GM12872 (cell line): ENCODE measurements at regions not wholly inside any gene's neighbourhood (a gene's known extent, or its start where the extent isn't known, plus 50 kb on each side); places are given as distances from the start of the nearest gene placed in this dataset.

Experiments used
- TF ChIP-seq, protein P1 (sequence below): IDR thresholded peaks from 3 replicates; pipeline ENCODE4 v1.5.1; 2011; ENCODE audit warnings: low read depth, mild to moderate bottlenecking, low read length, moderate library complexity; ENCODE audit not compliant: insufficient read depth

DNA sequence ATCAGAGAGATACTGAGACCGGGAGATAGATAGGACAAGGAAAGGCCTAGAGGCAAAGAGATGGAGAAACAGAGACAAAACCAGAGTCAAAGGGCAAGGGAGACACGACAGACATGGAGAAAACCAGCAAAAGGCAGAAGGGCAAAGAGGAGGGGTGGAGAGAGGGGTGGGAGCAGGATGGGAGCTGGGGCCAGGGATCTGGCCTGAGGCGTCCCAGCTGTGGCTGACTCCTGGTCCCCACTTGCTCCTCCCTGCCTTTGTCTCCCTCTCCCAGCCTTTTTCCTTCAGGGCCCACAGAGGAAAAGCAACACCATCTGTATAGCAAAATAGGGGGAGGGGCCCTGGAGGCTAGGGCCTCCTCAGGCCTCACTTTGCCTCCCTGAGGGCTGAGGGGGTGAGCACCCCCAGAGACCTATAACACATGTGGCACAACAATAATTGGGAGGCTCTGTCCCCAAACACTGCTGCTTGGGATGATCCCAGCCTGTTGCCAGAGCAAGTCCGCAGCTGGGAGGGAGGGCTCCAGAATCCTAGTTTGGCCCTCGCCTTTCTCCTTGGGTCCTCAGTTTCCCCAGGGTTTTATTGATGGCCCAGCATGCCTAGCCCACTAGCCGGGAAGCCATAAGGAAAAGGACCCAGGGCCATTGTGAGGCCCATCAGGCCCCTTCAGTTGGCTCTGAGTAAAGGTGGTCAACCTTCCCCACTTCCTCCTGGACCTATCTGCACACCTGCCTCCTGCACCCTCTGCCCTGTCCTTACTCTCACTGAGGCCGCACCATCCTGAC is 96.8 kb downstream of the PJA1 start:
- TF ChIP-seq, protein P1, sequence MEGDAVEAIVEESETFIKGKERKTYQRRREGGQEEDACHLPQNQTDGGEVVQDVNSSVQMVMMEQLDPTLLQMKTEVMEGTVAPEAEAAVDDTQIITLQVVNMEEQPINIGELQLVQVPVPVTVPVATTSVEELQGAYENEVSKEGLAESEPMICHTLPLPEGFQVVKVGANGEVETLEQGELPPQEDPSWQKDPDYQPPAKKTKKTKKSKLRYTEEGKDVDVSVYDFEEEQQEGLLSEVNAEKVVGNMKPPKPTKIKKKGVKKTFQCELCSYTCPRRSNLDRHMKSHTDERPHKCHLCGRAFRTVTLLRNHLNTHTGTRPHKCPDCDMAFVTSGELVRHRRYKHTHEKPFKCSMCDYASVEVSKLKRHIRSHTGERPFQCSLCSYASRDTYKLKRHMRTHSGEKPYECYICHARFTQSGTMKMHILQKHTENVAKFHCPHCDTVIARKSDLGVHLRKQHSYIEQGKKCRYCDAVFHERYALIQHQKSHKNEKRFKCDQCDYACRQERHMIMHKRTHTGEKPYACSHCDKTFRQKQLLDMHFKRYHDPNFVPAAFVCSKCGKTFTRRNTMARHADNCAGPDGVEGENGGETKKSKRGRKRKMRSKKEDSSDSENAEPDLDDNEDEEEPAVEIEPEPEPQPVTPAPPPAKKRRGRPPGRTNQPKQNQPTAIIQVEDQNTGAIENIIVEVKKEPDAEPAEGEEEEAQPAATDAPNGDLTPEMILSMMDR: no peak

DNA sequence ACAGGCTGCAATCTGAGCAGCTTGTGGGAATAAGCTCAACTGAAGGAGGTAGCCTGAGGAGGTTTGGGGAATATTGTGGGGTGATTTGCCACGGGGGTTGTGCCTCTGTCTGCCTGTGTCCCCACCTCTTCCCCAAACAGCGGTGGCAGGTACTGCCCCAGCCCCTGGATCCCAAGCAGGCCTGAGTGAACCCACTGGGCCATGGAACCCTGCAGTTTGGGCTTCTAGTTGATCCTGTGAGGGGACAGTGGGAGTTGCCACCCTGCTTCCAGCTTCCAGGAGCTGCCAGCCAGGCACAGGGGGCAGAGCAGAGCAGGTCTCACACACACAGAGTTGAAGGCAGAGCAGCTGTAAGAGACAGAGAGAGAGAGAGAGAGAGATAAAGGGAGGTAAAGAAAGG is 97.4 kb downstream of the PJA1 start:
- TF ChIP-seq, protein P1: no peak

DNA sequence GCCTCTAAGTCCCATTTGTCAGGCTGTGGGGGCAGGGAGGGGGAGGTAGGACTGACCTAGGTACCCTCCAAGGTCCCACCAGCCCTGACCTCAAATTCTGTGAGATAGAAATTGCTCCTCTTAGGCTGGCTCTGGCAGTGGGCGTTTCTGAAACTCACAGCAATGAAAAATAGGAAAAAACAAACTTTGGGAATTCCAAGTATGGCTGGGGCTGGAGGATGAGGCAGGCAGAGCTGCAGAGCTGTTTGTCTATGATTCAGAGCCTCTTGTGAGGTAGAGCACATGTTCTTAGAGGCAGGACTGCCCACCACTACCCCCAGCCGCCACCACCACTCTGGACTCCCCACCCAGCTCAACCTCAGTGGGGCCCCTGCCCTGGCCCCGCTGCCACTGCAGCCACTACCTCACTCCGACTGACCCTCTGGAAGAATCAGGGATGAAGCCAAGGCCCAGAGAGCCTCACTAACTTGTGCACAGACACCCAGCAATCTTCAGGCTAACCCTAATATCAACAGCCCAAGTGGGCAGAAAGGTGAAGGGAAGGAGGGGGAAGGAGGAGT is 98.2 kb downstream of the PJA1 start:
- TF ChIP-seq, protein P1: no peak

DNA sequence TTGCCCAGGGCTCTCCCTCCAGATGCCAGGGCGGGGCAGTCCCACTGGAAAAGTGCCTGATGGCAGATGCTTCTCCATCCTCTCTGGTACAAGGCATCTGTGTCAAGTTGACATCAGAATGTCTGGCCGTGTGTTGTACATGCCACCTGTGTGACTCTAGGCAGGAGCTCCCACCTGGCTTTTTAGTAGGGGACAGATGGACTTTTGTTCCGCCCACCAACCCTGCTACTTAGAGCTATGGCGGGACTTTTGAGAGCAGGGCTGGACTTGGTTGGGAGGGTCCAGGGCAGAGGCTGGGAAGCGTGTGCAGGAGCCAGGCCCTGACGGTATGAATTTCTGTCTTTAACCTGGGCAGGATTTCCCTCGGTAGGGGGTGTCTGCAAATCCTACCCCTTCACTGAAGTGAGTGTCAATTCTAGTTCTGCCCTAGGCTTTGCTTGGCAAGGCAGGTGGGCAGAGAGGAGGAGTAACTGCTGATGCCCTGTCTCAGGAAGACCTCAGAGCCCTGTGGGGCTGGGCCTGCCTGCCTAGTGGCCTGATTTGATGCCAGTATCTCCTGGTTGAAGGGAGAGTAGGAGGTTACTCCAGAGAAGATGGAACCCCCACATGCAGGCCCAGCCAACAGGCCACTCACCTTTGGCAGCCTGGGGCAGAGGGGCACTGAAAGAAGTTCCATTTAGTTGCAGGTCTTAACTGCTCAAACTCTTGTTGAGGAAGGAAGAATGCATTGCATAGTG is 99.1 kb downstream of the PJA1 start:
- TF ChIP-seq, protein P1: no peak

DNA sequence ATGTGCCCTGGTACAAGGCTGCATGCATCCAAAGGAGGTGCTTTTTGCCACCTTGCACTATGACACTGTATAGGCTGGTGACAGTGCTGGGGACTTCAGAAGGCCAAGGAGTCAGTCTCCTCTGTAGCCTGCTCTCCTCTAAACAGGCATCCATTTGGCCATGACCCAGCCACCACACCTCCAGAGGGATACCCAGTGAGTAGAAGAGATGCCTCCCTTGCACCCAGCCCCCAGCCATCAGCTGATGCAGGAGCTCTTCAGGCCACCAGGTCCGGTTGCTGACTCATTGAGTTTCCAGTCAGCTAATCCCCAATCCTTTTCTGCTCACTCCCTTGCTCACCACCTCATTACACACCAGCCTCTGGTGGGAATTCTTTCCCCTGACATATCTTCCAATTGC is 99.8 kb downstream of the PJA1 start:
- TF ChIP-seq, protein P1: no peak

DNA sequence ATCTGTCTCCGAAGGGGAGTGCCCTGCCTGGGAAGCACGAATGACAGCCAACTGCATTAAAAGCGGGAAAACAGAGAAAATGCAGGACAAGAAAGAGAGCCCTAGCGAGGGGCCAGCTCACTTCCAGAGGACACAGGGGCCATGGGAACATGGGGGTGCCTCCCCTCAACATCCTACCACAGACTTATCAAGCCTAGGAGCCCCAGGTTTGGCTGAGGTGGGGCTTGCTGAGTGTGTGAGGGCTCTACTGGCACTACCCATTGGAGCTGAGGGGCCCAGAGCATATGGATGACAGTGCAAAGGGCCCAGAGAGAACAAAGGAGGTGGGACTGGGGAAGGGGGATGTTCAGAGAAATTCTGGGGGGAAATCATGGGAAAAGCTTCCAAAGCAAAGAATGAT is 101.8 kb downstream of the PJA1 start:
- TF ChIP-seq, protein P1: no peak

DNA sequence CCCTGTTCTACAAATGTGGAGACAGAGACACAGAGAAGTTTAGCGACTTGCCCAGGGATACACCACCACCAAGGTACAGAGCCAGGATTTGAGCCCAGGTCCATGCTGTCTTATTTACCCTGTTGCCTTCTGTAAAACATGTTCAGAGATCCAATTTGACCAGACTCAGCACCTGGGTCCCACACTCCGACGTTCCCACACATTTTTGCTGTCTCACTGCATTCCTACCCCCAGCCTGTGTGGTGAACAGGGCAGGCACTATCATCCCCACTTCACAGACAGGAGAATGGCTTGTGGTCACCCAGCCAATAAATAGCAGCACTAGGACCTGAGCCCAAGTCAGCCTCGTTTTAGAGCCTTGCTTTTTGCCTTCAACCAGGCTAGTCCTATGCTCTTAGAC is 102.8 kb downstream of the PJA1 start:
- TF ChIP-seq, protein P1: no peak
